SK-N-MC (cell line): ENCODE measurements at regions not wholly inside any gene's neighbourhood (a gene's known extent, or its start where the extent isn't known, plus 50 kb on each side); places are given as distances from the start of the nearest gene placed in this dataset.

Experiments
- EZH2 ChIP-seq: fragments of 200-600 bp; sonication (generic); IDR thresholded peaks from one replicate; pipeline ENCODE4 v1.6.1; 2017; ENCODE audit warnings: antibody characterized with exemption
- FOXP2 ChIP-seq: optimal IDR thresholded peaks from 2 replicates; pipeline ENCODE3; 2011; ENCODE audit warnings: mild to moderate bottlenecking, moderate library complexity; ENCODE audit not compliant: insufficient read depth; ENCODE audit errors: extremely low read length, control extremely low read depth
- POLR2AphosphoS5 ChIP-seq: IDR thresholded peaks from 2 replicates; pipeline ENCODE4 v1.6.1; 2012; ENCODE audit warnings: mild to moderate bottlenecking, low read depth, low read length, borderline replicate concordance

DNA sequence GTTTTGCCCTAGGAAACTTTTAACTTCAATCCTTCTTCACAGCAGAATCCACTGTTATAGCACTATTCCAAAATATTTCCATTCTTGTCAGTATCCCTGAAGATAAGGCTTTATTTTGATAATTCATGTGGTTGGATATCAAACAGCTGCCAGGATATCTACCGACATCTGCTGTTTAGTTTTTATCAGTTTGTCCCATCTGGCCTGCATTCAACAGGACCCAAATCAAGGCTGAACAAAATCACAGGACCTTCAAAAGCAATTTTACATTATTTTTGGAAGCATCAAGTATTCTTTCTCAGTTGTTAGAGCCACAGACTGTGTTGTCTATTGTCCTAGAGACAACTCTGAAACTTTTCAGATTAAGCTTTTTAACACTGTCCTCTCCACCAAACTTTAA is 429.0 kb upstream of the PIK3C3 start:
- TF ChIP-seq EZH2 = no peak
- TF ChIP-seq POLR2AphosphoS5 = no peak
- TF ChIP-seq FOXP2 = no peak
